ENCODE measurements at regions not wholly inside any gene's neighbourhood (a gene's known extent, or its start where the extent isn't known, plus 50 kb on each side); places are given as distances from the start of the nearest gene placed in this dataset.

DNA sequence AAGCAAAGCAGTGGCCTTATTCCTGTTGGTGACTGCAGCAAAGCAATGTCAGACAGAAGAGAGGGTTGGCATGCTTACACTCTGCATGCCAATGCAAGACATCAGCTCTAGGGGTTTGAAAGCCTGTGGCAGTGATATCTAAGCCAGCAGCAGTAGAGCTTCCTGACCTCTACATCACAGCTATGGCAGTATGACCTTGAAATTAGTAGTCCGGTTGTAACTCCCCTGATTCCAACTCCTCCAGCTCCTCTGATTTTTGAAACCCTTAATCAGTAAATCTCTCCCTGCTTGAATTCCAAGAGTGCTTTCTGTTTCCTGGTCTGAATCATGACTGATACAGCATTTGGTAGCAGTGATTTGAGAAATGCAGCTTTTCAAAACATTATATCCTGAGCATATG lies 60.0 kb upstream of the LRP1B start:
- H3K9me3 ChIP-seq (ENCODE audit: insufficient read depth, low read depth, low read length) = no peaks in the 10 kb centered on the region

DNA sequence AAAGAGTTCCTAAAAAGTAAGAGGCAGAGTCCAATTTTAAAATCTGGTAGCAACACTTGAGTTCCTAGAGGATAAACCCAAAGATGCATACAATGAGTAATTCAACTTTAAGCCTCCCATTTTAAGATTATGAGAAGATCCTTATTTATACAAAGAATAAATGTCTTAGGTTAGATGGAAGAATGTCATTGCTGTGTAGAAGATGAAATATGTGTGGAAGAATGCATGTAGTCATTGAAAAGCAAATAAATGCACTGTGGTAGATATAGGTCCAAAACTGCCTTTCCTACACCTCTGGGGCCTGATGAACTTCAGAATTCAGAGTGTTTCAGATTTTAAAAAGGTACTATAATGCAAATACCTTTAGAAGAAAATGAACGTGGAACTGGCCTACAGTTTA lies 58.7 kb upstream of the LRP1B start:
- Histone ChIP-seq H2BK5ac (ENCODE audit: low read depth, low read length, poor library complexity) (no peak overlapping the region), H2BK120ac (ENCODE audit: insufficient read depth, low read length, poor library complexity) (no peak overlapping the region), H2AFZ (ENCODE audit: insufficient read depth, low read length, poor library complexity) (no peak overlapping the region), H3K27ac (ENCODE audit: low read depth, low read length) (no peak overlapping the region), H3K79me1 (ENCODE audit: low read length) (peaks cover 1% of the 10 kb centered on the region), H2AK5ac (ENCODE audit: low read length) (no peak overlapping the region), H4K8ac (ENCODE audit: low read depth, low read length) (no peak overlapping the region), H3K9ac (ENCODE audit: low read length) (no peak overlapping the region), H4K91ac (ENCODE audit: low read depth, low read length) (no peak overlapping the region), H3K36me3 (ENCODE audit: control insufficient read depth in 1 of 2, insufficient read depth in 2 of 2, low read length in 2 of 2) (no peaks in the 10 kb centered on the region), H3K4me1 (ENCODE audit: control insufficient read depth in 1 of 2, insufficient read depth in 2 of 2, low read length in 2 of 2) (peaks cover 3 to 9% of the 10 kb centered on the region in 2 experiments), H3K18ac (ENCODE audit: low read length) (no peak overlapping the region), H3K14ac (ENCODE audit: low read length) (no peak overlapping the region), H3K4ac (ENCODE audit: low read depth, low read length) (no peak overlapping the region), H3K27me3 (ENCODE audit: insufficient read depth, low read length) (no peaks in the 10 kb centered on the region), H2BK12ac (ENCODE audit: low read length) (no peak overlapping the region), H3K23ac (ENCODE audit: low read length) (no peak overlapping the region), H4K12ac (ENCODE audit: low read depth, low read length) (no peak overlapping the region), H3K9me3 (ENCODE audit: insufficient read depth, low read depth, low read length) (no peaks in the 10 kb centered on the region), H3K79me2 (ENCODE audit: control insufficient read depth, insufficient read depth, low read length, poor library complexity) (no peaks in the 10 kb centered on the region), H3K4me3 (ENCODE audit: low read depth, low read length) (no peak overlapping the region), H3K4me2 (ENCODE audit: low read length) (no peak overlapping the region)
- DNase-seq = no peak
- WGBS (ENCODE audit: extremely low coverage, insufficient coverage, insufficient read length) = no CpG with 5 or more reads among the region's 1 CpG

More for the DNA sequence above, 60.0 kb upstream of the LRP1B start:
- H4K91ac ChIP-seq (ENCODE audit: low read depth, low read length) = no peak overlapping the region
- H2AFZ ChIP-seq (ENCODE audit: insufficient read depth, low read length, poor library complexity) = no peak overlapping the region
- WGBS (ENCODE audit: extremely low coverage, insufficient coverage, insufficient read length) = no CpG with 5 or more reads among the region's 1 CpG
- H2BK5ac ChIP-seq (ENCODE audit: low read depth, low read length, poor library complexity) = no peak overlapping the region
- no peaks in the 10 kb centered on the region for H3K36me3 ChIP-seq (ENCODE audit: control insufficient read depth in 1 of 2, insufficient read depth in 2 of 2, low read length in 2 of 2)
- H3K14ac ChIP-seq (ENCODE audit: low read length) = no peak overlapping the region
- H3K27ac ChIP-seq (ENCODE audit: low read depth, low read length) = no peak overlapping the region
- no peak overlapping the region for H3K4me3 ChIP-seq (ENCODE audit: low read depth, low read length)
- H2AK5ac ChIP-seq (ENCODE audit: low read length) = no peak overlapping the region
- H3K79me2 ChIP-seq (ENCODE audit: control insufficient read depth, insufficient read depth, low read length, poor library complexity) = no peaks in the 10 kb centered on the region
- no peak overlapping the region for H3K4me2 ChIP-seq (ENCODE audit: low read length)
- H4K8ac ChIP-seq (ENCODE audit: low read depth, low read length) = no peak overlapping the region
- H3K9ac ChIP-seq (ENCODE audit: low read length) = no peak overlapping the region
- H3K4me1 ChIP-seq (ENCODE audit: control insufficient read depth in 1 of 2, insufficient read depth in 2 of 2, low read length in 2 of 2) = peaks cover 3 to 6% of the 10 kb centered on the region in 2 experiments
- DNase-seq = peak in 1 of 2 donors; percentile 21
- H4K12ac ChIP-seq (ENCODE audit: low read depth, low read length) = no peak overlapping the region
- no peak overlapping the region for H2BK120ac ChIP-seq (ENCODE audit: insufficient read depth, low read length, poor library complexity)
- no peak overlapping the region for H3K4ac ChIP-seq (ENCODE audit: low read depth, low read length)
- H3K79me1 ChIP-seq (ENCODE audit: low read length) = peaks cover under 1% of the 10 kb centered on the region
- H3K27me3 ChIP-seq (ENCODE audit: insufficient read depth, low read length) = no peaks in the 10 kb centered on the region
- H3K18ac ChIP-seq (ENCODE audit: low read length) = no peak overlapping the region
- no peak overlapping the region for H2BK12ac ChIP-seq (ENCODE audit: low read length)
- no peak overlapping the region for H3K23ac ChIP-seq (ENCODE audit: low read length)

DNA sequence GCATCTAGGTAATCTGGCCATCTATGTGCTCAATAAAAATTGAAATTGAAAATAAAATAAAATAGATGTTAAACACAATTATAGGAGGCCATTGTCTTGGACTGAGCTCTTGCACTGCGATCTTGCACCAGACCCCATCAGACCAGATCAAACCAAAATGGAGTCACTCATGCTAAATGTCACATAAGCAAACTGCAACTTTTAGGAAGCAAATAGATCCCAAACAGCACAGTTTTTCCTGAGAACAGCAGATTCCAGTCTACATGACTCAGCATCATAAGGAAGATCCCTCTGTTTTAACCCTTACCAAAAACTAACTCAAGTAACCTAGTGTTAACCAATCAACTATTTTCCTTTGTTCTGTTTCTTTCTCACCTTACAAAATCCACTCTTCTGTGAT lies 57.7 kb upstream of the LRP1B start:
- no CpG with 5 or more reads among the region's 1 CpG for WGBS (ENCODE audit: extremely low coverage, insufficient coverage, insufficient read length)
- H3K27me3 ChIP-seq (ENCODE audit: insufficient read depth, low read length) = no peaks in the 10 kb centered on the region
- no peak overlapping the region for H2BK5ac ChIP-seq (ENCODE audit: low read depth, low read length, poor library complexity)
- H4K12ac ChIP-seq (ENCODE audit: low read depth, low read length) = no peak overlapping the region
- H3K79me1 ChIP-seq (ENCODE audit: low read length) = peaks cover 1% of the 10 kb centered on the region
- no peak overlapping the region for H2BK120ac ChIP-seq (ENCODE audit: insufficient read depth, low read length, poor library complexity)
- no peak overlapping the region for H2BK12ac ChIP-seq (ENCODE audit: low read length)
- H3K18ac ChIP-seq (ENCODE audit: low read length) = no peak overlapping the region
- no peak overlapping the region for H3K9ac ChIP-seq (ENCODE audit: low read length)
- DNase-seq = no peak
- H3K9me3 ChIP-seq (ENCODE audit: insufficient read depth, low read depth, low read length) = no peaks in the 10 kb centered on the region
- no peaks in the 10 kb centered on the region for H3K36me3 ChIP-seq (ENCODE audit: control insufficient read depth in 1 of 2, insufficient read depth in 2 of 2, low read length in 2 of 2)
- H3K4ac ChIP-seq (ENCODE audit: low read depth, low read length) = no peak overlapping the region
- no peak overlapping the region for H4K8ac ChIP-seq (ENCODE audit: low read depth, low read length)
- H3K14ac ChIP-seq (ENCODE audit: low read length) = no peak overlapping the region
- no peak overlapping the region for H2AK5ac ChIP-seq (ENCODE audit: low read length)
- no peak overlapping the region for H3K23ac ChIP-seq (ENCODE audit: low read length)
- H2AFZ ChIP-seq (ENCODE audit: insufficient read depth, low read length, poor library complexity) = no peak overlapping the region
- peaks cover 3 to 9% of the 10 kb centered on the region in 2 experiments for H3K4me1 ChIP-seq (ENCODE audit: control insufficient read depth in 1 of 2, insufficient read depth in 2 of 2, low read length in 2 of 2)
- H3K79me2 ChIP-seq (ENCODE audit: control insufficient read depth, insufficient read depth, low read length, poor library complexity) = no peaks in the 10 kb centered on the region
- no peak overlapping the region for H4K91ac ChIP-seq (ENCODE audit: low read depth, low read length)
- no peak overlapping the region for H3K27ac ChIP-seq (ENCODE audit: low read depth, low read length)
- no peak overlapping the region for H3K4me2 ChIP-seq (ENCODE audit: low read length)
- no peak overlapping the region for H3K4me3 ChIP-seq (ENCODE audit: low read depth, low read length)

DNA sequence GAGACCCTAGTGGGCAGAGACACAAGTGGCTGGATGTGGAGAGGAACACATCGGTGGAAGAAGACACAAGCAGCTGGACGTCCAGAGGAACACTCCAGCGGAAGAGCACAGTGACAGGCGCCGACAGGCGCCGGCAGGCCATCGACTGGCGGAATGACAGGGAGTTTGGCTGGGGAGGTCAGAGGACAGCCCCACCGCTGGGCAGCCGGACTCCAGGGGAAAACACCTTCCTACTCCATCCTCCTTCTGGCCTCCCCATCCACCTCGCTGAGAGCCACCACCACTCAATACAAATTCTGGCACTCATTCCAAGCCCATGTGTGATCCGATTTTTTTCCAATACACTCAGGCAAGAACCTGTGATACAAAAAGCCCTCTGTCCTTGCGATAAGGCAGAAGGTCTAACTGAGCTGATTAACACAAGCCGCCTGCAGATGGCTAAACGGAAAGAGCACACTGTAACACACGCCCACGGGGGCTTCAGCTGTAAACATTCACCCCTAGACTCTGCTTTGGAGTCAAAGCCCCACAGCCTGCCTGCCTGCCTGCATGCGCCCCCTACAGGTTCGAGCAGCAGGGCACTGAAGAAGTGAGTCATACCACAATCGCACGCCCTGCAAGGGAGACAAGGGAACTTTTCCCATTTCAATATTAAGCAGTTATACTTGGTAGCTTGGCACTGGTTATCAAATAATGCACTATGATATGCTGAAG lies 50.2 kb upstream of the LRP1B start:
- no peak overlapping the region for H3K14ac ChIP-seq (ENCODE audit: low read length)
- H3K79me2 ChIP-seq (ENCODE audit: control insufficient read depth, insufficient read depth, low read length, poor library complexity) = no peaks in the 10 kb centered on the region
- no CpG with 5 or more reads among the region's 22 CpGs for WGBS (ENCODE audit: extremely low coverage, insufficient coverage, insufficient read length)
- H2AK5ac ChIP-seq (ENCODE audit: low read length) = no peak overlapping the region
- H3K4me2 ChIP-seq (ENCODE audit: low read length) = no peak overlapping the region
- no peak overlapping the region for H4K8ac ChIP-seq (ENCODE audit: low read depth, low read length)
- H4K91ac ChIP-seq (ENCODE audit: low read depth, low read length) = no peak overlapping the region
- H3K4ac ChIP-seq (ENCODE audit: low read depth, low read length) = no peak overlapping the region
- H3K18ac ChIP-seq (ENCODE audit: low read length) = no peak overlapping the region
- no peak overlapping the region for H3K4me3 ChIP-seq (ENCODE audit: low read depth, low read length)
- H3K27me3 ChIP-seq (ENCODE audit: insufficient read depth, low read length) = no peaks in the 10 kb centered on the region
- H2AFZ ChIP-seq (ENCODE audit: insufficient read depth, low read length, poor library complexity) = no peak overlapping the region
- peaks cover 1% of the 10 kb centered on the region for H3K79me1 ChIP-seq (ENCODE audit: low read length)
- DNase-seq = peak; percentile 2 to 23
- no peaks in the 10 kb centered on the region for H3K9me3 ChIP-seq (ENCODE audit: insufficient read depth, low read depth, low read length)
- no peak overlapping the region for H2BK12ac ChIP-seq (ENCODE audit: low read length)
- peak overlapping the region; percentile 12 for H4K12ac ChIP-seq (ENCODE audit: low read depth, low read length)
- no peak overlapping the region for H3K27ac ChIP-seq (ENCODE audit: low read depth, low read length)
- H2BK120ac ChIP-seq (ENCODE audit: insufficient read depth, low read length, poor library complexity) = no peak overlapping the region
- no peak overlapping the region for H3K23ac ChIP-seq (ENCODE audit: low read length)
- peaks cover 0 to 4% of the 10 kb centered on the region in 2 experiments for H3K4me1 ChIP-seq (ENCODE audit: control insufficient read depth in 1 of 2, insufficient read depth in 2 of 2, low read length in 2 of 2)
- no peak overlapping the region for H3K9ac ChIP-seq (ENCODE audit: low read length)
- H2BK5ac ChIP-seq (ENCODE audit: low read depth, low read length, poor library complexity) = no peak overlapping the region
- H3K36me3 ChIP-seq (ENCODE audit: control insufficient read depth in 1 of 2, insufficient read depth in 2 of 2, low read length in 2 of 2) = no peaks in the 10 kb centered on the region

All from trophoblast cell (in vitro differentiated cells and primary cell).